CD4-positive, alpha-beta T cell (primary cell): ENCODE measurements at regions not wholly inside any gene's neighbourhood (a gene's known extent, or its start where the extent isn't known, plus 50 kb on each side); places are given as distances from the start of the nearest gene placed in this dataset.

Experiments
- ATAC-seq: fragments of 200-7000 bp; cut with Tn5 transposase; one replicate; pipeline ENCODE4 v1.10.0; 2022; ENCODE audit warnings: mild to moderate bottlenecking; ENCODE audit not compliant: poor library complexity
- CTCF ChIA-PET: fragments of 350-600 bp; sonication (Branson Sonifier 250); formaldehyde crosslinking; loops from one replicate; lab custom pipeline; 2021; ENCODE audit warnings: antibody characterized with exemption, inconsistent platforms; lab: Charles Lee
- POLR2A ChIA-PET: fragments of 350-600 bp; sonication (Branson Sonifier 250); formaldehyde crosslinking; loops from one replicate; lab custom pipeline; 2021; ENCODE audit warnings: antibody characterized with exemption, inconsistent platforms; lab: Charles Lee
- DNase-seq, 14 experiments: peaks; one replicate each; pipeline ENCODE4 v3.0.0-alpha.2; 2013 to 2020; ENCODE audit warnings: mixed read lengths in 2 of 14
- H3K27ac ChIP-seq, 2 donors: one replicate each; pipeline versions ENCODE4 v1.5.1 to v1.7.0; 2013; ENCODE audit warnings: low read length in 2 of 2, low read depth in 1 of 2, mild to moderate bottlenecking in 1 of 2
- H3K27me3 ChIP-seq, 2 experiments: 1 replicate in 1 of 2; 2 replicates in 1 of 2; pipeline versions ENCODE4 v1.6.1 to v1.7.0; 2013; ENCODE audit warnings: low read length in 2 of 2, control low read depth in 1 of 2, mild to moderate bottlenecking in 1 of 2, moderate library complexity in 1 of 2; ENCODE audit not compliant: insufficient read depth in 2 of 2, control insufficient read depth in 1 of 2
- H3K36me3 ChIP-seq: one replicate; pipeline ENCODE4 v1.6.1; 2013; ENCODE audit warnings: low read length, control low read depth; ENCODE audit not compliant: insufficient read depth
- H3K4me1 ChIP-seq: one replicate; pipeline ENCODE4 v1.6.1; 2013; ENCODE audit warnings: low read length, control low read depth; ENCODE audit not compliant: insufficient read depth
- H3K4me3 ChIP-seq: one replicate; pipeline ENCODE4 v1.5.1; 2013; ENCODE audit warnings: mild to moderate bottlenecking, low read length, moderate library complexity
- H3K9me3 ChIP-seq, 2 experiments: 1 replicate in 1 of 2; 2 replicates in 1 of 2; pipeline versions ENCODE4 v1.6.1 to v1.7.0; 2013; ENCODE audit warnings: low read length in 2 of 2, mild to moderate bottlenecking in 2 of 2, control low read depth in 1 of 2, moderate library complexity in 1 of 2; ENCODE audit not compliant: control insufficient read depth in 1 of 2, insufficient read depth in 1 of 2
- H3K27ac Mint-ChIP-seq: one replicate; pipeline ENCODE4 v1.8.0; 2020; ENCODE audit warnings: mixed read lengths
- H3K27me3 Mint-ChIP-seq: one replicate; pipeline ENCODE4 v1.8.0; 2021; ENCODE audit warnings: mixed read lengths
- H3K36me3 Mint-ChIP-seq: one replicate; pipeline ENCODE4 v1.8.0; 2021; ENCODE audit warnings: low read depth, mixed read lengths
- H3K4me1 Mint-ChIP-seq: one replicate; pipeline ENCODE4 v1.8.0; 2021; ENCODE audit warnings: low read depth, mixed read lengths
- H3K4me3 Mint-ChIP-seq: one replicate; pipeline ENCODE4 v1.8.0; 2020; ENCODE audit warnings: mild to moderate bottlenecking, mixed read lengths
- H3K9me3 Mint-ChIP-seq: one replicate; pipeline ENCODE4 v1.8.0; 2020; ENCODE audit warnings: mixed read lengths
- intact Hi-C, 2 experiments: fragments of 100-400 bp; cut with DNase I in 1 of 2; cut with micrococcal nuclease in 1 of 2; formaldehyde crosslinking; loops; one replicate each; pipeline versions ENCODE4 v1.15.1 to v1.9.0; 2023 to 2025; cut with DNase I, micrococcal nuclease
- TF ChIP-seq, protein P1 (sequence below): fragments of 200-600 bp; IDR thresholded peaks from one replicate; pipeline ENCODE4 v1.8.0; 2022; ENCODE audit warnings: antibody characterized with exemption, mild to moderate bottlenecking

DNA sequence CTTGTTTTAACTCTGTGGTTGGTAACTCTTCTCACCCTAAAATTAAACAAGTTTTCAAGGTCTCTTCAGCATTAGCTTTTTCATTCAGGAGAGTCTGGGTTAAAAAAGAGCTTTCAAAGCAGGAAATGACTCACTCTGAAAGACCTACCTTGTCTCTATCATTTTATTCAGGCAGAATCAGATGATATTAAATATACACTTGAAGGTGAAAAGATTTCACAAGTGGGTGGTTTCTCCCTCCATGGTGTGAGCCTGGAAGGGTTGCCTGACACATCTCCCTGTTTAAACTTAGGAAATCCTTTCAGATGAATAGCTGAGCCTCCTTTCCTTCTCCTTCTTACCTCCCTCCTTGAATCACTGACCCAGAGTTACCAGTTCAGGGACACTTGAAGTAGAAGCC, 1402.0 kb upstream of the PIK3C3 start:
- H3K9me3 Mint-ChIP-seq = peaks cover 3% of the 10 kb centered on the region
- H3K27ac Mint-ChIP-seq = no peak overlapping the region
- Histone ChIP-seq H3K27me3 (no peaks in the 10 kb centered on the region), H3K4me3 (no peak overlapping the region), H3K27ac (no peak overlapping the region), H3K4me1 (no peaks in the 10 kb centered on the region), H3K36me3 (no peaks in the 10 kb centered on the region), H3K9me3 (no peaks in the 10 kb centered on the region)
- ATAC-seq (no peak), DNase-seq (no peak)
- H3K36me3 Mint-ChIP-seq = no peaks in the 10 kb centered on the region
- ChIA-PET POLR2A (no interaction called here), CTCF (no interaction called here)
- TF ChIP-seq, protein P1, sequence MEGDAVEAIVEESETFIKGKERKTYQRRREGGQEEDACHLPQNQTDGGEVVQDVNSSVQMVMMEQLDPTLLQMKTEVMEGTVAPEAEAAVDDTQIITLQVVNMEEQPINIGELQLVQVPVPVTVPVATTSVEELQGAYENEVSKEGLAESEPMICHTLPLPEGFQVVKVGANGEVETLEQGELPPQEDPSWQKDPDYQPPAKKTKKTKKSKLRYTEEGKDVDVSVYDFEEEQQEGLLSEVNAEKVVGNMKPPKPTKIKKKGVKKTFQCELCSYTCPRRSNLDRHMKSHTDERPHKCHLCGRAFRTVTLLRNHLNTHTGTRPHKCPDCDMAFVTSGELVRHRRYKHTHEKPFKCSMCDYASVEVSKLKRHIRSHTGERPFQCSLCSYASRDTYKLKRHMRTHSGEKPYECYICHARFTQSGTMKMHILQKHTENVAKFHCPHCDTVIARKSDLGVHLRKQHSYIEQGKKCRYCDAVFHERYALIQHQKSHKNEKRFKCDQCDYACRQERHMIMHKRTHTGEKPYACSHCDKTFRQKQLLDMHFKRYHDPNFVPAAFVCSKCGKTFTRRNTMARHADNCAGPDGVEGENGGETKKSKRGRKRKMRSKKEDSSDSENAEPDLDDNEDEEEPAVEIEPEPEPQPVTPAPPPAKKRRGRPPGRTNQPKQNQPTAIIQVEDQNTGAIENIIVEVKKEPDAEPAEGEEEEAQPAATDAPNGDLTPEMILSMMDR = no peak
- H3K4me1 Mint-ChIP-seq = no peaks in the 10 kb centered on the region
- intact Hi-C loops = no loop called here
- H3K27me3 Mint-ChIP-seq = no peaks in the 10 kb centered on the region
- no peak overlapping the region for H3K4me3 Mint-ChIP-seq

DNA sequence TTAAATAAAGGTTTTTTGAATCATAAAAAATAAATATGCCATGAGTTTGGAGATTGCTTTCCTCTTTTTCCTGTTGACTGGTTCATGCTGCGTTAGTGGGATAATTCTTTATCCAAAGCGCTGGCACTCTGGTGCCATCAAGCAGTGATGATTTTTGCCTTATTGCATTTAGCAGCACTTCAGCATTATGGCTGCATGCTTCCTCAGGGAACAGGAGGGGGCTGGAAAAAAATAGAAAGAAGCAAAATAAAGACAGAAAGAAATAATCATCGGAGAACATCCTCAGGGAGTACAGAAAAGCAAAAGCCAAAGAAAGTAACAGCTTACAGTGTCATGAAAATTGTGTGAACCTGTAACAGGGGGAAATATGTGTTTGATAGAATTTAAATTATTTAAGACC, 1408.2 kb upstream of the PIK3C3 start:
- H3K27ac Mint-ChIP-seq = no peak overlapping the region
- no peaks in the 10 kb centered on the region for H3K36me3 Mint-ChIP-seq
- peaks cover 10% of the 10 kb centered on the region for H3K9me3 Mint-ChIP-seq

DNA sequence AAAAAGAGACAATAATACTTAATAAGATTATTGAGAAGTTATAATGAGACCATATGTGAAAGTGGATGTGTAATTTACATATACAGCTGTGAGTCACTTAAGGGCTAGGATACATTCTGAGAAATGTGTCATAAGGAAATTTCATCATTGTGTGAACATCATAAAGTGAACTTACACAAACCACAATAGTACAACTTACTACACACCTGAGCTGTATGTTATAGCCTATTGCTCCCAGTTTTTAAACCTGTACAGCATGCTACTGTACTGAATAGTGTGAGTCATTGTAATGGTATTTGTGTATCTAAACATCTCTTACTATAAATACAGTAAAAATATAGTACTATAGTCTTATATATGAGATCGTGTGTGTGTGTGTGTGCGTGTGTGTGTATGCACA, 1420.3 kb upstream of the PIK3C3 start:
- H3K4me1 Mint-ChIP-seq = no peaks in the 10 kb centered on the region
- Histone ChIP-seq H3K36me3 (no peaks in the 10 kb centered on the region), H3K9me3 (peaks cover 0 to 3% of the 10 kb centered on the region in 2 experiments), H3K4me1 (no peaks in the 10 kb centered on the region), H3K4me3 (no peak overlapping the region), H3K27ac (no peak overlapping the region), H3K27me3 (no peaks in the 10 kb centered on the region)
- TF ChIP-seq, protein P1 = no peak
- no peak overlapping the region for H3K27ac Mint-ChIP-seq
- intact Hi-C loops = no loop called here
- CTCF ChIA-PET = no interaction called here
- no peak for DNase-seq
- H3K36me3 Mint-ChIP-seq = no peaks in the 10 kb centered on the region
- no peaks in the 10 kb centered on the region for H3K27me3 Mint-ChIP-seq
- ATAC-seq = no peak
- no peaks in the 10 kb centered on the region for H3K9me3 Mint-ChIP-seq
- POLR2A ChIA-PET = no interaction called here
- no peak overlapping the region for H3K4me3 Mint-ChIP-seq

More for the DNA sequence above, 1408.2 kb upstream of the PIK3C3 start:
- POLR2A ChIA-PET = no interaction called here
- CTCF ChIA-PET = no interaction called here
- intact Hi-C loops = no loop called here
- DNase-seq = no peak
- no peaks in the 10 kb centered on the region for H3K36me3 ChIP-seq
- Mint-ChIP-seq H3K27me3 (no peaks in the 10 kb centered on the region), H3K4me1 (no peaks in the 10 kb centered on the region), H3K4me3 (no peak overlapping the region)
- no peak overlapping the region for H3K27ac ChIP-seq
- no peak for ATAC-seq
- TF ChIP-seq, protein P1 = no peak
- no peaks in the 10 kb centered on the region for H3K27me3 ChIP-seq
- H3K9me3 ChIP-seq = peaks cover 0 to 6% of the 10 kb centered on the region in 2 experiments
- no peaks in the 10 kb centered on the region for H3K4me1 ChIP-seq
- H3K4me3 ChIP-seq = no peak overlapping the region
